ENCODE measurements at regions not wholly inside any gene's neighbourhood (a gene's known extent, or its start where the extent isn't known, plus 50 kb on each side); places are given as distances from the start of the nearest gene placed in this dataset.

- no peak for TF ChIP-seq POLR2A (IDR thresholded peaks at IDR 0.05)
- no peak for TF ChIP-seq CTCF (IDR thresholded peaks at IDR 0.05)
Measured at GRCh38 chr9:103574056-103574455, 520.1 kb upstream of the SMC2 start.

Measured in right lobe of liver (tissue), 4 donors.